PC-3 (cell line): ENCODE measurements at regions not wholly inside any gene's neighbourhood (a gene's known extent, or its start where the extent isn't known, plus 50 kb on each side); places are given as distances from the start of the nearest gene placed in this dataset.

ENCODE experiments used
- ATAC-seq: fragments of 200-7000 bp; cut with Tn5 transposase; 2 replicates; pipeline ENCODE4 v1.9.1; 2020; ENCODE audit warnings: mild to moderate bottlenecking, moderate library complexity
- BruUV-seq: library from RNA; stranded (reverse); fragments of 400-500 nt; replicated peaks from 2 replicates; lab custom pipeline; 2021; lab: Mats Ljungman, UMichigan
- CTCF ChIA-PET: fragments of 300-600 bp; sonication (Branson Sonifier 250); formaldehyde crosslinking; loops from one replicate; lab custom pipeline; 2022; ENCODE audit warnings: antibody characterized with exemption; lab: Charles Lee
- POLR2A ChIA-PET: fragments of 300-600 bp; sonication (Branson Sonifier 250); formaldehyde crosslinking; loops from one replicate; lab custom pipeline; 2022; ENCODE audit warnings: antibody characterized with exemption; ENCODE audit not compliant: unreplicated experiment; lab: Charles Lee
- DNase-seq: peaks from one replicate; pipeline ENCODE4 v3.0.0-alpha.2; 2015
- H2AFZ ChIP-seq: fragments of 300-600 bp; sonication (generic); 2 replicates; pipeline ENCODE4 v1.6.0; 2016; ENCODE audit warnings: antibody characterized with exemption, low read length
- H3F3A ChIP-seq: fragments of 300-600 bp; sonication (generic); one replicate; pipeline ENCODE4 v1.6.0; 2017; ENCODE audit warnings: antibody characterized with exemption, low read length, control low read depth, mild to moderate bottlenecking; ENCODE audit not compliant: unreplicated experiment
- H3K27ac ChIP-seq: fragments of 300-600 bp; sonication (generic); 2 replicates; pipeline ENCODE4 v1.5.1; 2016; ENCODE audit warnings: mild to moderate bottlenecking, low read length
- H3K27me3 ChIP-seq: fragments of 300-600 bp; sonication (generic); 2 replicates; pipeline ENCODE4 v1.6.1; 2016; ENCODE audit warnings: low read length, mixed read lengths
- H3K36me3 ChIP-seq: fragments of 300-600 bp; sonication (generic); 2 replicates; pipeline ENCODE4 v1.6.1; 2016; ENCODE audit warnings: low read depth, mixed run types, low read length, mixed read lengths
- H3K4me1 ChIP-seq: fragments of 300-600 bp; sonication (generic); 2 replicates; pipeline ENCODE4 v1.5.1; 2016; ENCODE audit warnings: low read length; ENCODE audit not compliant: insufficient read depth
- H3K4me2 ChIP-seq: fragments of 300-600 bp; sonication (generic); 2 replicates; pipeline ENCODE4 v1.6.0; 2016; ENCODE audit warnings: low read length
- H3K4me3 ChIP-seq: fragments of 300-600 bp; sonication (generic); 2 replicates; pipeline ENCODE4 v1.5.1; 2016; ENCODE audit warnings: mild to moderate bottlenecking, low read length, mixed read lengths
- H3K79me2 ChIP-seq: fragments of 300-600 bp; sonication (generic); 2 replicates; pipeline ENCODE4 v1.6.1; 2017; ENCODE audit warnings: low read length, mixed read lengths
- H3K9ac ChIP-seq: fragments of 300-600 bp; sonication (generic); 2 replicates; pipeline ENCODE4 v1.6.0; 2016; ENCODE audit warnings: mild to moderate bottlenecking, low read length
- H3K9me2 ChIP-seq: fragments of 300-600 bp; sonication (generic); replicated peaks from 2 replicates; pipeline ENCODE4 v1.6.1; 2016; ENCODE audit warnings: mixed run types, low read length, mixed read lengths
- H3K9me3 ChIP-seq: fragments of 300-600 bp; sonication (generic); 2 replicates; pipeline ENCODE4 v1.6.1; 2016; ENCODE audit warnings: low read length, mixed read lengths
- H4K20me1 ChIP-seq: fragments of 300-600 bp; sonication (generic); 2 replicates; pipeline ENCODE4 v1.6.1; 2016; ENCODE audit warnings: low read length, mixed read lengths
- EZH2 ChIP-seq: fragments of 300-600 bp; sonication (generic); IDR thresholded peaks from one replicate; pipeline ENCODE4 v1.6.1; 2017; ENCODE audit warnings: antibody characterized with exemption, mild to moderate bottlenecking, low read length; ENCODE audit not compliant: unreplicated experiment
- EZH2phosphoT487 ChIP-seq: fragments of 300-600 bp; sonication (generic); IDR thresholded peaks from 2 replicates; pipeline ENCODE4 v1.6.1; 2018; ENCODE audit warnings: mild to moderate bottlenecking, antibody characterized with exemption, low read length, borderline replicate concordance
- intact Hi-C: fragments of 100-400 bp; cut with micrococcal nuclease; formaldehyde crosslinking; loops from 2 replicates; pipeline ENCODE4 v1.9.0; 2023
- TF ChIP-seq, protein P1 (sequence below): fragments of 300-600 bp; sonication (generic); conservative IDR thresholded peaks from 2 replicates; pipeline ENCODE4 v1.5.1; 2017; ENCODE audit warnings: antibody characterized with exemption, low read depth, mild to moderate bottlenecking, low read length

DNA sequence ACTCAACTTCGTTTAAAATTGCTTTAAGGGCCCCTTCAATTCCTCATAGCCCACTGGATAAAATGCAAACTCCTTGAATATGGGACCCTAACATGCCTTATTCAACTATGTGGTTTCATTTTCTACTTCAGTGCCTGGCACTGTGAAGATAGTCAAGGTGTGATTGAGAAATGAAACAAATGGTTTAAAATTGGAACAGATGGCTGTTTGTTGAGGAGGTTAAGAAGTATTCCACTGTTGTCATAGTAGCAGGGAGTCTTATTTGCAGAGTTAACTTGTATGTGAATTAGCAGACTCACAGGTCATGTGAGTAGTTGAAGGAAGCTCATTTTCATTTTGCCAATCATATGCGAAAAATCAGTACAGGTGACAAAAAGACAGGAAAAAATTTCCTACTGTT, 593.3 kb downstream of the KCTD8 start:
- H3K27me3 ChIP-seq: no peaks in the 10 kb centered on the region
- no peaks in the 10 kb centered on the region for H3K79me2 ChIP-seq
- intact Hi-C loops: loop anchor here (10.0 kb wide), 1 partner anchor 90 kb away; no protein-coding TSS in a partner anchor
- TF ChIP-seq EZH2: no peak
- no peak overlapping the region for H3K27ac ChIP-seq
- no peak overlapping the region for H3K9ac ChIP-seq
- no peaks in the 10 kb centered on the region for H3K9me3 ChIP-seq
- no TSS peak for BruUV-seq
- no peaks in the 10 kb centered on the region for H3K9me2 ChIP-seq
- H3K4me3 ChIP-seq: no peak overlapping the region
- H3F3A ChIP-seq: no peaks in the 10 kb centered on the region
- no peak overlapping the region for H2AFZ ChIP-seq
- H3K36me3 ChIP-seq: no peaks in the 10 kb centered on the region
- no peak for ATAC-seq
- DNase-seq: no peak
- H4K20me1 ChIP-seq: no peaks in the 10 kb centered on the region
- ChIA-PET CTCF (no interaction called here), POLR2A (no interaction called here)
- no peaks in the 10 kb centered on the region for H3K4me1 ChIP-seq
- H3K4me2 ChIP-seq: no peak overlapping the region

DNA sequence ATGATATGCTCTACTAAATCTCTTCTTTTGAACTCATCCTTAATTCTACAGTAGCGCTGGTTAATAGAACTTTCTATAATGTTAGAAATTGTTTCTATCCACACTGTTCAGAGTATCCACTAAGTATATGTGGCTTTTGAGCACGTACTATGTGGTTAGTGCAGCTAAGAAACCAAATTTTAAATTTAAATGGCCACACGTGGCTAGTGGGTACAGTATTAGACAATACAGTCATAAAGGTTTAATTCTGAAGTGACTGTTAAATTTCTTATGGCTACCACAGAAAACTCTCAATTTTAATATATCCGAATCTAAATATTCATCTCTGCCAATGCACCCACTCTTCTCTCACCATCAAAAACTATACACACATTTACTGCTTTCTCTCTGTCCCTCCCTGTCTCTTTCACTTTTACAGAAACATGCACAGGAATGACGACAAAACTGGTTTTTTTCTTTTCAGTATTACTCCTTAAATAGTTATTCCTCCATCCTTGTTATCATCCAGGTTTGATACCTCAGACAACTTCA, 583.9 kb downstream of the KCTD8 start:
- Histone ChIP-seq H3K36me3 (no peaks in the 10 kb centered on the region), H3F3A (no peaks in the 10 kb centered on the region), H3K79me2 (no peaks in the 10 kb centered on the region), H3K9ac (no peak overlapping the region), H3K9me3 (no peaks in the 10 kb centered on the region), H3K4me1 (no peaks in the 10 kb centered on the region), H3K4me2 (no peak overlapping the region), H2AFZ (no peak overlapping the region), H3K4me3 (no peak overlapping the region), H3K27ac (no peak overlapping the region), H3K27me3 (no peaks in the 10 kb centered on the region), H4K20me1 (no peaks in the 10 kb centered on the region), H3K9me2 (no peaks in the 10 kb centered on the region)
- POLR2A ChIA-PET: no interaction called here
- no peak for DNase-seq
- no TSS peak for BruUV-seq
- intact Hi-C loops: no loop called here
- TF ChIP-seq, protein P1, sequence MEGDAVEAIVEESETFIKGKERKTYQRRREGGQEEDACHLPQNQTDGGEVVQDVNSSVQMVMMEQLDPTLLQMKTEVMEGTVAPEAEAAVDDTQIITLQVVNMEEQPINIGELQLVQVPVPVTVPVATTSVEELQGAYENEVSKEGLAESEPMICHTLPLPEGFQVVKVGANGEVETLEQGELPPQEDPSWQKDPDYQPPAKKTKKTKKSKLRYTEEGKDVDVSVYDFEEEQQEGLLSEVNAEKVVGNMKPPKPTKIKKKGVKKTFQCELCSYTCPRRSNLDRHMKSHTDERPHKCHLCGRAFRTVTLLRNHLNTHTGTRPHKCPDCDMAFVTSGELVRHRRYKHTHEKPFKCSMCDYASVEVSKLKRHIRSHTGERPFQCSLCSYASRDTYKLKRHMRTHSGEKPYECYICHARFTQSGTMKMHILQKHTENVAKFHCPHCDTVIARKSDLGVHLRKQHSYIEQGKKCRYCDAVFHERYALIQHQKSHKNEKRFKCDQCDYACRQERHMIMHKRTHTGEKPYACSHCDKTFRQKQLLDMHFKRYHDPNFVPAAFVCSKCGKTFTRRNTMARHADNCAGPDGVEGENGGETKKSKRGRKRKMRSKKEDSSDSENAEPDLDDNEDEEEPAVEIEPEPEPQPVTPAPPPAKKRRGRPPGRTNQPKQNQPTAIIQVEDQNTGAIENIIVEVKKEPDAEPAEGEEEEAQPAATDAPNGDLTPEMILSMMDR: no peak
- TF ChIP-seq EZH2phosphoT487 (no peak), EZH2 (no peak)
- no peak for ATAC-seq
- CTCF ChIA-PET: no interaction called here

DNA sequence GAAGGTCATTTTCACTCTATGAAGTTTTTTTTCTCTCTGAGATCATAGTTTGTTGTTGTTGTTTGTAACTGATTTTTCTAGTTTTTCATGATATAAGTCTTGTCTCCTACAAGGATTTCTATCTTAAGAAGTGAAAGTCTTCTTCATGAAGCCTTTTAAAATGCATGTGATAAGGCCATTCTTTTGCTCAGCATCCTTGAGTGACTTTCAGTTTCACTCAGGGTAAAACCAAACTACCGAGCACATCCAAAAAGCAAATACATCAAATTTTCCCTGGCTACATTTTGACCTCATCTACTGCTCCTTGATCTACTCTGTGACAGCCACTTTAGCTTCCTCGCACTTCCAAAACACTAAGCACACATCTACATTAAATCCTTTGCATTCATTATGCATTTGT, 580.7 kb downstream of the KCTD8 start:
- no peaks in the 10 kb centered on the region for H3K4me1 ChIP-seq
- H3K27ac ChIP-seq: no peak overlapping the region
- H3K79me2 ChIP-seq: no peaks in the 10 kb centered on the region
- H3K9me2 ChIP-seq: no peaks in the 10 kb centered on the region
- no peak overlapping the region for H3K4me2 ChIP-seq
- intact Hi-C loops: no loop called here
- CTCF ChIA-PET: no interaction called here
- ATAC-seq (no peak), DNase-seq (no peak)
- no peaks in the 10 kb centered on the region for H3K9me3 ChIP-seq
- H2AFZ ChIP-seq: no peak overlapping the region
- H3K4me3 ChIP-seq: no peak overlapping the region
- POLR2A ChIA-PET: no interaction called here
- H3K36me3 ChIP-seq: no peaks in the 10 kb centered on the region
- H3K9ac ChIP-seq: no peak overlapping the region
- no peaks in the 10 kb centered on the region for H3K27me3 ChIP-seq
- H4K20me1 ChIP-seq: no peaks in the 10 kb centered on the region
- TF ChIP-seq EZH2 (no peak), EZH2phosphoT487 (no peak)
- TF ChIP-seq, protein P1: no peak
- no peaks in the 10 kb centered on the region for H3F3A ChIP-seq
- no TSS peak for BruUV-seq
